ENCODE measurements at regions not wholly inside any gene's neighbourhood (a gene's known extent, or its start where the extent isn't known, plus 50 kb on each side); places are given as distances from the start of the nearest gene placed in this dataset.

DNA sequence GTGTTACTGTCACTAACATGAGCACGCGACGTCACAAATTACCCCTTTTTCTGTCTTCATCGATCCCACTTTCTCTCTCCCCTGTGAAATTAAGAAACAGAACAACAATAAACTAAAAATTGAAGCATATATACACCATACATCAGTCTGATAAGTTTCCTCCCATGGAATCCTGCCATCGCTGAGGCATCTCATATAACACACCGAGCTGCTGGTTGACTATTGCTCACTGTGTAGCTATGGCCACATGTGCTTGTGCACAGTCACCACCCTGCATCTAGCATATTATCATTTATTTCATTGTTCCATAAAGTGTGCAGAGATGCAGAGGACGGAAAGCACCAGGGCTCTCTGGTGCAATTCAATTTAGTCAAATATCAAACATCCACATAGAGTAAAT lies 777.9 kb upstream of the ARRDC4 start:
- Histone ChIP-seq H3K23ac (ENCODE audit: low read depth, low read length) (no peak overlapping the region), H2BK5ac (ENCODE audit: low read depth, low read length, poor library complexity, severe bottlenecking) (no peak overlapping the region), H3K18ac (ENCODE audit: low read depth, low read length) (no peak overlapping the region), H4K91ac (ENCODE audit: insufficient read depth, low read depth, low read length) (no peak overlapping the region), H3K27ac (ENCODE audit: insufficient read depth, low read length) (no peak overlapping the region), H3K9ac (ENCODE audit: low read depth, low read length) (no peak overlapping the region), H3K56ac (ENCODE audit: extremely low read depth, insufficient read depth, low read length) (no peak overlapping the region), H3K79me1 (ENCODE audit: low read depth in 1 of 2, low read length in 2 of 2) (no peaks in the 10 kb centered on the region), H3K4me1 (ENCODE audit: control insufficient read depth, insufficient read depth, low read length) (no peaks in the 10 kb centered on the region), H3K9me1 (ENCODE audit: insufficient read depth, low read length) (no peaks in the 10 kb centered on the region), H2BK15ac (ENCODE audit: low read depth, low read length) (no peak overlapping the region), H3K14ac (replicated peaks; ENCODE audit: low read depth, low read length) (no peak overlapping the region), H3K36me3 (ENCODE audit: control insufficient read depth, insufficient read depth, low read length) (no peaks in the 10 kb centered on the region), H4K5ac (ENCODE audit: low read depth, low read length) (no peak overlapping the region), H2BK20ac (ENCODE audit: low read depth, low read length) (no peak overlapping the region), H3K27me3 (ENCODE audit: control insufficient read depth, insufficient read depth, low read length) (no peaks in the 10 kb centered on the region), H4K8ac (ENCODE audit: low read depth in 2 of 2, low read length in 2 of 2) (no peak overlapping the region), H3K4me3 (ENCODE audit: insufficient read depth, low read depth, low read length) (no peak overlapping the region), H3K9me3 (ENCODE audit: control insufficient read depth, insufficient read depth, low read length) (peaks cover 6% of the 10 kb centered on the region), H2AK5ac (ENCODE audit: low read depth, low read length) (no peak overlapping the region), H2AK9ac (replicated peaks; ENCODE audit: low read depth, low read length, poor library complexity) (no peak overlapping the region), H2AFZ (replicated peaks; ENCODE audit: low read length, poor library complexity) (no peak overlapping the region), H3K4me2 (ENCODE audit: low read depth, low read length) (no peak overlapping the region), H2BK120ac (ENCODE audit: low read depth, low read length) (no peak overlapping the region), H3K4ac (ENCODE audit: low read depth, low read length) (no peak overlapping the region), H4K20me1 (ENCODE audit: insufficient read depth, low read length) (no peaks in the 10 kb centered on the region)
- dilution Hi-C loops (cut with HindIII; ENCODE audit: low sequenced_read_pairs, unreplicated experiment) = no loop called here
- in situ Hi-C loops (cut with MboI; ENCODE audit: low sequenced_read_pairs) = no loop called here
- intact Hi-C loops (cut with micrococcal nuclease) = no loop called here
- ChIA-PET CTCF (interaction anchor here (1.1 kb wide), 1 partner anchor 16 kb away, joined by 3 read pairs; no protein-coding TSS in a partner anchor), POLR2A (ENCODE audit: unreplicated experiment) (no interaction called here)
- DNase-seq (no peak), ATAC-seq (ENCODE audit: low read depth) (no peak)
- TF ChIP-seq RCOR1 (IDR thresholded peaks at IDR 0.05; ENCODE audit: insufficient replicate concordance, low read length) (no peak), RAD21 (IDR thresholded peaks at IDR 0.05; ENCODE audit: low read length) (no peak), CEBPB (IDR thresholded peaks at IDR 0.05; ENCODE audit: low read depth, low read length) (no peak), MAZ (IDR thresholded peaks at IDR 0.05; ENCODE audit: borderline replicate concordance, low read depth, low read length) (no peak), USF2 (IDR thresholded peaks at IDR 0.05; ENCODE audit: low read depth, low read length) (no peak), RFX5 (IDR thresholded peaks at IDR 0.05; ENCODE audit: low read depth, low read length) (no peak), FOS (IDR thresholded peaks at IDR 0.05; ENCODE audit: low read depth, low read length) (no peak), MXI1 (IDR thresholded peaks at IDR 0.05; ENCODE audit: borderline replicate concordance, low read depth, low read length) (no peak), MAFK (IDR thresholded peaks at IDR 0.05; ENCODE audit: low read depth, low read length) (no peak), BHLHE40 (IDR thresholded peaks at IDR 0.05; ENCODE audit: low read depth, low read length) (no peak), POLR2A (IDR thresholded peaks at IDR 0.05; ENCODE audit: low read depth, low read length) (no peak)
- TF ChIP-seq, protein P1, sequence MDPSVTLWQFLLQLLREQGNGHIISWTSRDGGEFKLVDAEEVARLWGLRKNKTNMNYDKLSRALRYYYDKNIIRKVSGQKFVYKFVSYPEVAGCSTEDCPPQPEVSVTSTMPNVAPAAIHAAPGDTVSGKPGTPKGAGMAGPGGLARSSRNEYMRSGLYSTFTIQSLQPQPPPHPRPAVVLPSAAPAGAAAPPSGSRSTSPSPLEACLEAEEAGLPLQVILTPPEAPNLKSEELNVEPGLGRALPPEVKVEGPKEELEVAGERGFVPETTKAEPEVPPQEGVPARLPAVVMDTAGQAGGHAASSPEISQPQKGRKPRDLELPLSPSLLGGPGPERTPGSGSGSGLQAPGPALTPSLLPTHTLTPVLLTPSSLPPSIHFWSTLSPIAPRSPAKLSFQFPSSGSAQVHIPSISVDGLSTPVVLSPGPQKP (IDR thresholded peaks at IDR 0.05; ENCODE audit: borderline replicate concordance, low read depth, low read length) = no peak
- 50% methylated on average over 2 of the region's 7 CpGs; no CpG with 5 or more reads in 1 of the 2 experiments for WGBS, 2 experiments (ENCODE audit: extremely low coverage in 2 of 2, insufficient read length in 1 of 2)
- no TSS peak for BruUV-seq (replicated peaks)

All from IMR-90 (cell line).